GM12892 (cell line): ENCODE measurements at regions not wholly inside any gene's neighbourhood (a gene's known extent, or its start where the extent isn't known, plus 50 kb on each side); places are given as distances from the start of the nearest gene placed in this dataset.
A peak's percentile ranks its signal among the peaks of the same experiment; 100 is the strongest.

Source experiments
- DNase-seq: peaks from one replicate; pipeline ENCODE4 v3.0.0; 2011; ENCODE audit not compliant: insufficient read length
- FAIRE-seq: peaks from 2 replicates; lab custom pipeline; 2011; peaks lifted over from hg19 to GRCh38; lab: Jason Lieb, UNC
- POLR2A ChIP-seq: IDR thresholded peaks from 2 replicates; pipeline ENCODE4 v1.6.1; 2011; ENCODE audit warnings: low read depth, low read length, control low read depth
- POLR2AphosphoS5 ChIP-seq: IDR thresholded peaks from 2 replicates; pipeline ENCODE4 v1.6.1; 2011; ENCODE audit warnings: low read depth, low read length, control low read depth
- TAF1 ChIP-seq: IDR thresholded peaks from 2 replicates; pipeline ENCODE4 v1.6.1; 2011; ENCODE audit warnings: low read depth, mild to moderate bottlenecking, control low read depth, low read length, borderline replicate concordance

GRCh38 chr4:60173103-60173502 is 1027.0 kb upstream of the ADGRL3 start:
- DNase-seq = no peak
- TF ChIP-seq POLR2AphosphoS5 (no peak), POLR2A (no peak), TAF1 (no peak)

GRCh38 chr4:60173718-60174117 is 1026.4 kb upstream of the ADGRL3 start:
- no peak for DNase-seq

More at GRCh38 chr4:60173103-60173502, 1027.0 kb upstream of the ADGRL3 start:
- no peak for FAIRE-seq

DNA sequence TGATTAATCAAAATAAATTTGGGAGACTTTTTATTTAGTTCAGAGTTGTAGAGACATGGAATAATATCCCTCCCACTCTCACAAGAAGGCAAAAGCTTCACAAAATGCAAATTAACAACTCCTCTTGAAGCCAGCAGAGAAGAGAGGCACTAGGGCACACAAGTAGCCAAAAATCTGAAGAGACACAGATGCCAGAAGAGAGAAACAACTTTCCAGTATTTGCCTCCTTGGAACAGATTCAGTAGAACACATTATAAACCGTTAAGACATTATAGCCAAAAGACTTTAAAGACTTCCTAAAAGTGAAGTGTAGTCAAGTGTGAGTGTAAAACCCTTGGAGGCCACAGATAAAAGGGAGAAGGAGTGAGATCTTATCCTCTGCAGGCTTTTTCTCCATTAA is 1024.9 kb upstream of the ADGRL3 start:
- TF ChIP-seq POLR2AphosphoS5 (no peak), TAF1 (no peak), POLR2A (no peak)
- FAIRE-seq (no peak), DNase-seq (no peak)

More at GRCh38 chr4:60173718-60174117, 1026.4 kb upstream of the ADGRL3 start:
- TF ChIP-seq POLR2AphosphoS5 = no peak
- no peak for TF ChIP-seq POLR2A
- no peak for TF ChIP-seq TAF1
- FAIRE-seq = no peak

DNA sequence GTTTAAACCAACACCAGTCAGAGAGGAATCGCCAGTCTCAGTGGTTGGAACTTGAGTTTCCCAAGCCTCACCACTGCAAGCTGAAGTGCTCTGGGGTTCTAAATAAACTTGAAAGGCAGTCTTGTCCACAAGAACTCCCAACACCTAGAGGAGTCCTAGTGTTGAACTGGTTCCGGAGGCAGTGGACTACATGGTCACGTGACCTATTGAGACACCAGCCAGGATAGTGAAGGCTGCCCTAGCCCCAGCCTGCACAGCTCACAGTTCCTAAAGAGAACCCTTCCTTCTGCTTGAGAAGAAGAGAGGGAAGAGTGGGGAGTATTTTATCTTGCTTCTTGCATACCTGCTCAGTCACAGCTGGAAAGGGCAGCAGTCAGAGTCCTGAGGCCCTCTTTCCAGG is 1012.7 kb upstream of the ADGRL3 start:
- FAIRE-seq (no peak), DNase-seq (no peak)

GRCh38 chr4:60189286-60189685 is 1010.8 kb upstream of the ADGRL3 start:
- no peak for DNase-seq
- no peak for FAIRE-seq
- TF ChIP-seq POLR2AphosphoS5 (no peak), TAF1 (no peak), POLR2A (no peak)

More for the DNA sequence above, 1012.7 kb upstream of the ADGRL3 start:
- TF ChIP-seq POLR2AphosphoS5 (no peak), POLR2A (no peak), TAF1 (no peak)

DNA sequence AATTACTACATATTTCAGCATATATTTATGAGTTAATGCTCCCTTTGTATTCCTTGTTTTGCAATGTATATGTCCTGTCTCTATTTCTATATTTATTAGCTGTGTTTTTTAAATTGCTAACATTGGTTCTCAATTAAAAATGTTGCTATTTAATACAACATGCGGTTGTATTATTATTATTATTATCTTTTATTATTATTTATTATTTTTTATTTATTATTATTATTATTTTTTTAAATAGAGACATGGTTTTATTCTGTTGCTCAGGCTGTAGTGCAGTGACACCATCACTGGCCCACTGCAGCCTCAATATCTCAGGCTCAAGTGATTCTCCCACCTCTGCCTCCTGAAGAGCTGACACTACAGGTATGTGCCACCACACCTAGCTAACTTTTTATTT is 1005.9 kb upstream of the ADGRL3 start:
- DNase-seq (no peak), FAIRE-seq (no peak)
- no peak for TF ChIP-seq POLR2AphosphoS5
- no peak for TF ChIP-seq POLR2A
- no peak for TF ChIP-seq TAF1

- TF ChIP-seq POLR2A = no peak
- TF ChIP-seq POLR2AphosphoS5 = no peak
- TF ChIP-seq TAF1 = no peak
- no peak for FAIRE-seq
- no peak for DNase-seq
These were observed 1004.9 kb upstream of the ADGRL3 start for GRCh38 chr4:60195256-60195655.

GRCh38 chr4:60201052-60201673 is 999.0 kb upstream of the ADGRL3 start:
- no peak for DNase-seq
- FAIRE-seq = peak; percentile 62
- no peak for TF ChIP-seq TAF1
- no peak for TF ChIP-seq POLR2A

- DNase-seq (no peak), FAIRE-seq (no peak)
- TF ChIP-seq TAF1 (no peak), POLR2A (no peak), POLR2AphosphoS5 (no peak)
These were observed 990.5 kb upstream of the ADGRL3 start for GRCh38 chr4:60209588-60209987.

DNA sequence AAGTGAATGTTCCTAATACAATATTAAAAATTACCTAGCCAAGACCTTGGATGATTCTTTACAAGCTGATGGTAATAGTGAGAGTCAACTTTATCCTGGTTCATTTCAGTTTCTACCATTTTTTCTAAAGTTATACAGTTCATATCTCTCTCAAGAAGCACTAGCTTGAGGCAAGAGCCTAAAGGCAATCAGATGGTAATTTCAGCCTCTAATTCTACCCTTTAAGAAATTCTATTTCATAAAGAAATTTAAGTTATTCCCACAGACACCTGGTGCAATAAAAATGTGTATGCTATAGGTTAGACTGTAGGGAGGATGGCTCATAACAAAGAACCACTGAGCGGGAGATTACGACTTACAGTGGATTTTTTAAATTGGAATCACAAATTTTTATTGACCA is 984.2 kb upstream of the ADGRL3 start:
- FAIRE-seq = no peak

DNA sequence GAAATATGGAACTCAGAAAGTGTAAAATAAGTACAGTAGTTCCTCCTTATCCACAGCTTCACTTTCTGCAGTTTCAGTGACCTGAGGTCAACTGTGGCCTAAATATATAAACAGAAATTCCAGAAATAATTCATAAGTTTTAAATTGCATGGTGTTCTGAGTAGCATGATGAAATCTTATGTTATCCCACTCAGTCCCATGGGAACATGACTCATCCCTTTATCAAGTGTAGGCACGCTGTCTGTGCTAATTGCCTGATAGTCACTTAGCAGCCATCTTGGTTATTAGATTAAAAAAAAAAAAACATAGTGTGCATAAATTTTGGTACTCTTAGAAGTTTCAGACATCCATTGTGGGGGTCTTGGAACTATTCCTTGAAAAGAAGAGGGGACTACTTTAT is 983.4 kb upstream of the ADGRL3 start:
- no peak for FAIRE-seq
- DNase-seq = no peak
- TF ChIP-seq POLR2A (no peak), POLR2AphosphoS5 (no peak), TAF1 (no peak)

More for the DNA sequence above, 984.2 kb upstream of the ADGRL3 start:
- TF ChIP-seq POLR2A = no peak
- TF ChIP-seq TAF1 = no peak
- TF ChIP-seq POLR2AphosphoS5 = no peak
- no peak for DNase-seq

GRCh38 chr4:60221866-60222265 is 978.3 kb upstream of the ADGRL3 start:
- no peak for DNase-seq
- no peak for FAIRE-seq
- no peak for TF ChIP-seq POLR2A
- TF ChIP-seq POLR2AphosphoS5 = no peak
- TF ChIP-seq TAF1 = no peak
